Right lobe of liver (tissue), 6 donors: ENCODE measurements at regions not wholly inside any gene's neighbourhood (a gene's known extent, or its start where the extent isn't known, plus 50 kb on each side); places are given as distances from the start of the nearest gene placed in this dataset.

Source experiments
- ATAC-seq, 4 donors: fragments of 200-7000 bp; cut with Tn5 transposase; one replicate each; pipeline ENCODE4 v1.9.1; 2020; ENCODE audit warnings: mild to moderate bottlenecking in 4 of 4, moderate library complexity in 4 of 4
- DNase-seq, 3 donors: peaks; one replicate each; pipeline ENCODE4 v3.0.0-alpha.2; 2020
- H3K27ac ChIP-seq, 3 donors: fragments of 200-600 bp; one replicate each; pipeline ENCODE4 v1.8.0; 2022
- H3K27me3 ChIP-seq, 2 donors: fragments of 200-600 bp; one replicate each; pipeline ENCODE4 v1.8.0; 2022
- H3K36me3 ChIP-seq, 4 donors: fragments of 200-600 bp; sonication (generic) in 1 of 4; one replicate each; pipeline versions ENCODE4 v1.5.1 to v1.8.0; 2017 to 2022; ENCODE audit warnings: control low read depth in 1 of 4
- H3K4me1 ChIP-seq, 4 donors: fragments of 200-600 bp; sonication (generic) in 1 of 4; one replicate each; pipeline versions ENCODE4 v1.5.1 to v1.8.0; 2017 to 2022; ENCODE audit warnings: control low read depth in 1 of 4
- H3K4me3 ChIP-seq, 3 donors: fragments of 200-600 bp; one replicate each; pipeline ENCODE4 v1.8.0; 2022
- H3K9me3 ChIP-seq, 4 donors: fragments of 200-600 bp; sonication (generic) in 1 of 4; one replicate each; pipeline versions ENCODE4 v1.5.1 to v1.8.0; 2017 to 2022; ENCODE audit warnings: control low read depth in 1 of 4
- CTCF ChIP-seq, 4 donors: fragments of 200-600 bp in 3 of 4; fragments of 450-650 bp in 1 of 4; IDR thresholded peaks; one replicate each; pipeline versions ENCODE4 v1.5.1 to v1.8.0; 2016 to 2022; ENCODE audit warnings: antibody characterized with exemption in 4 of 4, mild to moderate bottlenecking in 2 of 4
- POLR2A ChIP-seq: fragments of 450-650 bp; IDR thresholded peaks from one replicate; pipeline ENCODE4 v1.6.1; 2017; ENCODE audit warnings: antibody characterized with exemption, mild to moderate bottlenecking
- WGBS: methylation state at CpG from one replicate; pipeline ENCODE4 v1.1.6; 2018; ENCODE audit warnings: low coverage, low lambda C conversion rate; ENCODE audit not compliant: insufficient coverage; ENCODE audit errors: missing lambda C conversion rate; 5-methylcytosine and 5-hydroxymethylcytosine counted together
- intact Hi-C, 2 donors: fragments of 100-400 bp; cut with DNase I; formaldehyde crosslinking; loops; one replicate each; pipeline versions ENCODE4 v1.11.2 to v1.14.1; 2022
- donor health status: DM: no; HTN: yes; CAD: no.
- donor health status: DM: no; HTN: no; CAD: no.
- donor health status: DM: no; HTN: no; CAD: no.
- donor health status: DM: no; HTN: yes; CAD: no.
- donor health status: DM: no; HTN: yes; CAD: no.

- TF ChIP-seq POLR2A = no peak
- H3K9me3 ChIP-seq = no peaks in the 10 kb centered on the region
- H3K27me3 ChIP-seq = no peaks in the 10 kb centered on the region
- ATAC-seq = no peak
- intact Hi-C loops = no loop called here
- H3K36me3 ChIP-seq = no peaks in the 10 kb centered on the region
- no peaks in the 10 kb centered on the region for H3K4me1 ChIP-seq
- H3K27ac ChIP-seq = no peak overlapping the region
- H3K4me3 ChIP-seq = no peak overlapping the region
- DNase-seq = no peak
Measured at GRCh38 chr16:54693864-54694263, 236.8 kb upstream of the IRX5 start.

- Histone ChIP-seq H3K36me3 (no peaks in the 10 kb centered on the region), H3K27me3 (no peaks in the 10 kb centered on the region), H3K4me3 (no peak overlapping the region), H3K9me3 (no peaks in the 10 kb centered on the region), H3K4me1 (no peaks in the 10 kb centered on the region), H3K27ac (no peak overlapping the region)
- ATAC-seq = no peak
- intact Hi-C loops = no loop called here
- DNase-seq = no peak
- TF ChIP-seq CTCF (IDR thresholded peaks at IDR 0.05) (no peak), POLR2A (no peak)
- WGBS = 40% methylated on average over 2 of the region's 2 CpGs
Measured at GRCh38 chr16:54690710-54691109, 240.0 kb upstream of the IRX5 start.

GRCh38 chr16:54690306-54690705 lies 240.4 kb upstream of the IRX5 start:
- Histone ChIP-seq H3K36me3 (no peaks in the 10 kb centered on the region), H3K4me3 (no peak overlapping the region), H3K27ac (no peak overlapping the region), H3K9me3 (no peaks in the 10 kb centered on the region), H3K4me1 (no peaks in the 10 kb centered on the region), H3K27me3 (no peaks in the 10 kb centered on the region)
- ATAC-seq (no peak), DNase-seq (no peak)
- no peak for TF ChIP-seq CTCF (IDR thresholded peaks at IDR 0.05)
- no peak for TF ChIP-seq POLR2A
- 66% methylated on average over 2 of the region's 2 CpGs for WGBS
- intact Hi-C loops = no loop called here

- no peak for DNase-seq
- Histone ChIP-seq H3K27me3 (no peaks in the 10 kb centered on the region), H3K9me3 (no peaks in the 10 kb centered on the region), H3K4me1 (no peaks in the 10 kb centered on the region), H3K4me3 (no peak overlapping the region), H3K27ac (no peak overlapping the region), H3K36me3 (no peaks in the 10 kb centered on the region)
- ATAC-seq = no peak
- TF ChIP-seq CTCF (IDR thresholded peaks at IDR 0.05) (no peak), POLR2A (no peak)
- intact Hi-C loops = no loop called here
- 75% methylated on average over 7 of the region's 7 CpGs for WGBS
Measured at GRCh38 chr16:54689072-54689865, 241.4 kb upstream of the IRX5 start.

- TF ChIP-seq CTCF (IDR thresholded peaks at IDR 0.05) = no peak
- Histone ChIP-seq H3K4me1 (no peaks in the 10 kb centered on the region), H3K9me3 (no peaks in the 10 kb centered on the region), H3K4me3 (no peak overlapping the region), H3K27ac (no peak overlapping the region), H3K36me3 (no peaks in the 10 kb centered on the region), H3K27me3 (no peaks in the 10 kb centered on the region)
- DNase-seq (no peak), ATAC-seq (no peak)
- WGBS = 100% methylated on average over 1 of the region's 1 CpG
- intact Hi-C loops = no loop called here
Measured at GRCh38 chr16:54688339-54688738, 242.3 kb upstream of the IRX5 start.
